ENCODE measurements at regions not wholly inside any gene's neighbourhood (a gene's known extent, or its start where the extent isn't known, plus 50 kb on each side); places are given as distances from the start of the nearest gene placed in this dataset.

- Histone ChIP-seq H3K4me1 (ENCODE audit: control insufficient read depth in 2 of 2, insufficient read depth in 2 of 2, low read length in 2 of 2) (peaks cover 0 to 11% of the 10 kb centered on the region in 2 donors), H3K4me3 (ENCODE audit: low read length in 2 of 2) (no peak overlapping the region), H3K9me3 (ENCODE audit: control insufficient read depth in 2 of 2, low read length in 2 of 2) (no peaks in the 10 kb centered on the region), H3K27ac (ENCODE audit: low read depth in 2 of 2, low read length in 2 of 2) (no peak overlapping the region), H3K36me3 (ENCODE audit: control insufficient read depth in 2 of 2, insufficient read depth in 2 of 2, low read length in 2 of 2) (no peaks in the 10 kb centered on the region), H3K9ac (ENCODE audit: low read depth in 1 of 2, low read length in 2 of 2) (no peak overlapping the region), H3K27me3 (ENCODE audit: control insufficient read depth in 2 of 2, insufficient read depth in 2 of 2, low read length in 2 of 2) (no peaks in the 10 kb centered on the region)
Observed at GRCh38 chr11:92297567-92298553, 73.2 kb downstream of the FAT3 start.

GRCh38 chr11:92300876-92301275 is 76.3 kb downstream of the FAT3 start:
- Histone ChIP-seq H3K27ac (ENCODE audit: low read depth in 2 of 2, low read length in 2 of 2) (no peak overlapping the region), H3K4me1 (ENCODE audit: control insufficient read depth in 2 of 2, insufficient read depth in 2 of 2, low read length in 2 of 2) (peaks cover 0 to 1% of the 10 kb centered on the region in 2 donors)

GRCh38 chr11:92302770-92303169 is 78.2 kb downstream of the FAT3 start:
- H3K4me1 ChIP-seq (ENCODE audit: control insufficient read depth in 2 of 2, insufficient read depth in 2 of 2, low read length in 2 of 2) = no peaks in the 10 kb centered on the region
- H3K36me3 ChIP-seq (ENCODE audit: control insufficient read depth in 2 of 2, insufficient read depth in 2 of 2, low read length in 2 of 2) = no peaks in the 10 kb centered on the region

More at GRCh38 chr11:92300876-92301275, 76.3 kb downstream of the FAT3 start:
- no peaks in the 10 kb centered on the region for H3K36me3 ChIP-seq (ENCODE audit: control insufficient read depth in 2 of 2, insufficient read depth in 2 of 2, low read length in 2 of 2)
- no peaks in the 10 kb centered on the region for H3K27me3 ChIP-seq (ENCODE audit: control insufficient read depth in 2 of 2, insufficient read depth in 2 of 2, low read length in 2 of 2)
- no peak overlapping the region for H3K9ac ChIP-seq (ENCODE audit: low read depth in 1 of 2, low read length in 2 of 2)
- no peak overlapping the region for H3K4me3 ChIP-seq (ENCODE audit: low read length in 2 of 2)
- no peaks in the 10 kb centered on the region for H3K9me3 ChIP-seq (ENCODE audit: control insufficient read depth in 2 of 2, low read length in 2 of 2)

GRCh38 chr11:92304271-92304670 is 79.7 kb downstream of the FAT3 start:
- no peaks in the 10 kb centered on the region for H3K27me3 ChIP-seq (ENCODE audit: control insufficient read depth in 2 of 2, insufficient read depth in 2 of 2, low read length in 2 of 2)
- no peak overlapping the region for H3K4me3 ChIP-seq (ENCODE audit: low read length in 2 of 2)
- no peaks in the 10 kb centered on the region for H3K36me3 ChIP-seq (ENCODE audit: control insufficient read depth in 2 of 2, insufficient read depth in 2 of 2, low read length in 2 of 2)
- no peak overlapping the region for H3K27ac ChIP-seq (ENCODE audit: low read depth in 2 of 2, low read length in 2 of 2)
- H3K9ac ChIP-seq (ENCODE audit: low read depth in 1 of 2, low read length in 2 of 2) = no peak overlapping the region
- H3K9me3 ChIP-seq (ENCODE audit: control insufficient read depth in 2 of 2, low read length in 2 of 2) = no peaks in the 10 kb centered on the region
- no peaks in the 10 kb centered on the region for H3K4me1 ChIP-seq (ENCODE audit: control insufficient read depth in 2 of 2, insufficient read depth in 2 of 2, low read length in 2 of 2)

More at GRCh38 chr11:92302770-92303169, 78.2 kb downstream of the FAT3 start:
- H3K27me3 ChIP-seq (ENCODE audit: control insufficient read depth in 2 of 2, insufficient read depth in 2 of 2, low read length in 2 of 2) = no peaks in the 10 kb centered on the region
- H3K9ac ChIP-seq (ENCODE audit: low read depth in 1 of 2, low read length in 2 of 2) = no peak overlapping the region
- H3K9me3 ChIP-seq (ENCODE audit: control insufficient read depth in 2 of 2, low read length in 2 of 2) = no peaks in the 10 kb centered on the region
- H3K4me3 ChIP-seq (ENCODE audit: low read length in 2 of 2) = no peak overlapping the region
- no peak overlapping the region for H3K27ac ChIP-seq (ENCODE audit: low read depth in 2 of 2, low read length in 2 of 2)

- Histone ChIP-seq H3K4me1 (ENCODE audit: control insufficient read depth in 2 of 2, insufficient read depth in 2 of 2, low read length in 2 of 2) (no peaks in the 10 kb centered on the region), H3K9ac (ENCODE audit: low read depth in 1 of 2, low read length in 2 of 2) (no peak overlapping the region), H3K27ac (ENCODE audit: low read depth in 2 of 2, low read length in 2 of 2) (no peak overlapping the region), H3K36me3 (ENCODE audit: control insufficient read depth in 2 of 2, insufficient read depth in 2 of 2, low read length in 2 of 2) (no peaks in the 10 kb centered on the region), H3K9me3 (ENCODE audit: control insufficient read depth in 2 of 2, low read length in 2 of 2) (no peaks in the 10 kb centered on the region), H3K4me3 (ENCODE audit: low read length in 2 of 2) (no peak overlapping the region), H3K27me3 (ENCODE audit: control insufficient read depth in 2 of 2, insufficient read depth in 2 of 2, low read length in 2 of 2) (no peaks in the 10 kb centered on the region)
Observed at GRCh38 chr11:92306966-92307510, 82.4 kb downstream of the FAT3 start.

GRCh38 chr11:92308366-92308765 is 83.7 kb downstream of the FAT3 start:
- Histone ChIP-seq H3K27ac (ENCODE audit: low read depth in 2 of 2, low read length in 2 of 2) (no peak overlapping the region), H3K4me3 (ENCODE audit: low read length in 2 of 2) (no peak overlapping the region), H3K4me1 (ENCODE audit: control insufficient read depth in 2 of 2, insufficient read depth in 2 of 2, low read length in 2 of 2) (no peaks in the 10 kb centered on the region), H3K9me3 (ENCODE audit: control insufficient read depth in 2 of 2, low read length in 2 of 2) (no peaks in the 10 kb centered on the region), H3K9ac (ENCODE audit: low read depth in 1 of 2, low read length in 2 of 2) (no peak overlapping the region), H3K27me3 (ENCODE audit: control insufficient read depth in 2 of 2, insufficient read depth in 2 of 2, low read length in 2 of 2) (no peaks in the 10 kb centered on the region), H3K36me3 (ENCODE audit: control insufficient read depth in 2 of 2, insufficient read depth in 2 of 2, low read length in 2 of 2) (no peaks in the 10 kb centered on the region)

GRCh38 chr11:92311616-92312449 is 87.2 kb downstream of the FAT3 start:
- Histone ChIP-seq H3K4me1 (ENCODE audit: control insufficient read depth in 2 of 2, insufficient read depth in 2 of 2, low read length in 2 of 2) (no peaks in the 10 kb centered on the region), H3K9me3 (ENCODE audit: control insufficient read depth in 2 of 2, low read length in 2 of 2) (no peaks in the 10 kb centered on the region), H3K27ac (ENCODE audit: low read depth in 2 of 2, low read length in 2 of 2) (no peak overlapping the region), H3K36me3 (ENCODE audit: control insufficient read depth in 2 of 2, insufficient read depth in 2 of 2, low read length in 2 of 2) (no peaks in the 10 kb centered on the region), H3K27me3 (ENCODE audit: control insufficient read depth in 2 of 2, insufficient read depth in 2 of 2, low read length in 2 of 2) (no peaks in the 10 kb centered on the region), H3K9ac (ENCODE audit: low read depth in 1 of 2, low read length in 2 of 2) (no peak overlapping the region), H3K4me3 (ENCODE audit: low read length in 2 of 2) (no peak overlapping the region)

GRCh38 chr11:92313784-92314183 is 89.2 kb downstream of the FAT3 start:
- Histone ChIP-seq H3K36me3 (ENCODE audit: control insufficient read depth in 2 of 2, insufficient read depth in 2 of 2, low read length in 2 of 2) (no peaks in the 10 kb centered on the region), H3K4me3 (ENCODE audit: low read length in 2 of 2) (no peak overlapping the region), H3K27me3 (ENCODE audit: control insufficient read depth in 2 of 2, insufficient read depth in 2 of 2, low read length in 2 of 2) (no peaks in the 10 kb centered on the region), H3K27ac (ENCODE audit: low read depth in 2 of 2, low read length in 2 of 2) (no peak overlapping the region), H3K4me1 (ENCODE audit: control insufficient read depth in 2 of 2, insufficient read depth in 2 of 2, low read length in 2 of 2) (no peaks in the 10 kb centered on the region), H3K9me3 (ENCODE audit: control insufficient read depth in 2 of 2, low read length in 2 of 2) (no peaks in the 10 kb centered on the region), H3K9ac (ENCODE audit: low read depth in 1 of 2, low read length in 2 of 2) (no peak overlapping the region)

- Histone ChIP-seq H3K27me3 (ENCODE audit: control insufficient read depth in 2 of 2, insufficient read depth in 2 of 2, low read length in 2 of 2) (no peaks in the 10 kb centered on the region), H3K36me3 (ENCODE audit: control insufficient read depth in 2 of 2, insufficient read depth in 2 of 2, low read length in 2 of 2) (no peaks in the 10 kb centered on the region), H3K9me3 (ENCODE audit: control insufficient read depth in 2 of 2, low read length in 2 of 2) (no peaks in the 10 kb centered on the region), H3K27ac (ENCODE audit: low read depth in 2 of 2, low read length in 2 of 2) (no peak overlapping the region), H3K4me1 (ENCODE audit: control insufficient read depth in 2 of 2, insufficient read depth in 2 of 2, low read length in 2 of 2) (no peaks in the 10 kb centered on the region), H3K9ac (ENCODE audit: low read depth in 1 of 2, low read length in 2 of 2) (no peak overlapping the region), H3K4me3 (ENCODE audit: low read length in 2 of 2) (no peak overlapping the region)
Observed at GRCh38 chr11:92314499-92314898, 89.9 kb downstream of the FAT3 start.
